COLO829 (cell line): ENCODE measurements at regions not wholly inside any gene's neighbourhood (a gene's known extent, or its start where the extent isn't known, plus 50 kb on each side); places are given as distances from the start of the nearest gene placed in this dataset.
"Not testable (repeated sequence)": the region's sequence is repeated elsewhere in the genome, so short reads cannot be mapped to it uniquely, and the experiment has no call there.

ENCODE experiments used
- DNase-seq: peaks from one replicate; pipeline ENCODE4 v3.0.0; 2012; ENCODE audit warnings: low spot score

- no peak for DNase-seq
Measured at GRCh38 chr5:158516521-158516920, 583.2 kb downstream of the EBF1 start.

- no peak for DNase-seq
Measured at GRCh38 chr5:158514986-158515359, 584.7 kb downstream of the EBF1 start.

GRCh38 chr5:158514319-158514985 lies 585.3 kb downstream of the EBF1 start:
- no peak for DNase-seq

GRCh38 chr5:158513490-158514318 lies 586.0 kb downstream of the EBF1 start:
- DNase-seq, result no peak

- DNase-seq, result no peak
Measured at GRCh38 chr5:158511454-158511853, 588.3 kb downstream of the EBF1 start.

GRCh38 chr5:158510479-158510878 lies 589.2 kb downstream of the EBF1 start:
- no peak for DNase-seq

- DNase-seq, result no peak
Measured at GRCh38 chr5:158506648-158507047, 593.1 kb downstream of the EBF1 start.

GRCh38 chr5:158502686-158503085 lies 597.0 kb downstream of the EBF1 start:
- no peak for DNase-seq

GRCh38 chr5:158499892-158500418 lies 599.8 kb downstream of the EBF1 start:
- no peak for DNase-seq

- DNase-seq, result no peak
Measured at GRCh38 chr5:158499075-158499891, 600.4 kb downstream of the EBF1 start.

GRCh38 chr5:158496624-158497023 lies 603.1 kb downstream of the EBF1 start:
- no peak for DNase-seq

GRCh38 chr5:158494541-158494940 lies 605.2 kb downstream of the EBF1 start:
- DNase-seq, result no peak

- DNase-seq, result not testable (repeated sequence)
Measured at GRCh38 chr5:158494044-158494443, 605.7 kb downstream of the EBF1 start.

GRCh38 chr5:158492841-158493242 lies 606.9 kb downstream of the EBF1 start:
- no peak for DNase-seq

GRCh38 chr5:158492136-158492535 lies 607.6 kb downstream of the EBF1 start:
- DNase-seq, result no peak

GRCh38 chr5:158487664-158488063 lies 612.1 kb downstream of the EBF1 start:
- no peak for DNase-seq

- no peak for DNase-seq
Measured at GRCh38 chr5:158487156-158487555, 612.6 kb downstream of the EBF1 start.

GRCh38 chr5:158486566-158486965 lies 613.1 kb downstream of the EBF1 start:
- DNase-seq, result no peak

- DNase-seq, result no peak
Measured at GRCh38 chr5:158485604-158486081, 614.1 kb downstream of the EBF1 start.

GRCh38 chr5:158485047-158485446 lies 614.7 kb downstream of the EBF1 start:
- DNase-seq, result no peak

- DNase-seq, result no peak
Measured at GRCh38 chr5:158484150-158484549, 615.6 kb downstream of the EBF1 start.

- DNase-seq, result peak; percentile 27
Measured at GRCh38 chr5:158483281-158483860, 616.3 kb downstream of the EBF1 start.
